RCC 7860 (cell line): ENCODE measurements at regions not wholly inside any gene's neighbourhood (a gene's known extent, or its start where the extent isn't known, plus 50 kb on each side); places are given as distances from the start of the nearest gene placed in this dataset.
"Not testable (repeated sequence)": the region's sequence is repeated elsewhere in the genome, so short reads cannot be mapped to it uniquely, and the experiment has no call there.

Experiments used
- DNase-seq: peaks from one replicate; pipeline ENCODE4 v3.0.0-alpha.2; 2015; ENCODE audit warnings: low spot score
- FAIRE-seq: peaks from 2 replicates; lab custom pipeline; 2012; peaks lifted over from hg19 to GRCh38; lab: Jason Lieb, UNC

GRCh38 chr14:30256627-30257026 lies 302.3 kb upstream of the G2E3 start:
- FAIRE-seq, result no peak
- DNase-seq, result no peak

- DNase-seq (no peak), FAIRE-seq (no peak)
Observed at GRCh38 chr14:30257946-30258661, 300.9 kb upstream of the G2E3 start.

DNA sequence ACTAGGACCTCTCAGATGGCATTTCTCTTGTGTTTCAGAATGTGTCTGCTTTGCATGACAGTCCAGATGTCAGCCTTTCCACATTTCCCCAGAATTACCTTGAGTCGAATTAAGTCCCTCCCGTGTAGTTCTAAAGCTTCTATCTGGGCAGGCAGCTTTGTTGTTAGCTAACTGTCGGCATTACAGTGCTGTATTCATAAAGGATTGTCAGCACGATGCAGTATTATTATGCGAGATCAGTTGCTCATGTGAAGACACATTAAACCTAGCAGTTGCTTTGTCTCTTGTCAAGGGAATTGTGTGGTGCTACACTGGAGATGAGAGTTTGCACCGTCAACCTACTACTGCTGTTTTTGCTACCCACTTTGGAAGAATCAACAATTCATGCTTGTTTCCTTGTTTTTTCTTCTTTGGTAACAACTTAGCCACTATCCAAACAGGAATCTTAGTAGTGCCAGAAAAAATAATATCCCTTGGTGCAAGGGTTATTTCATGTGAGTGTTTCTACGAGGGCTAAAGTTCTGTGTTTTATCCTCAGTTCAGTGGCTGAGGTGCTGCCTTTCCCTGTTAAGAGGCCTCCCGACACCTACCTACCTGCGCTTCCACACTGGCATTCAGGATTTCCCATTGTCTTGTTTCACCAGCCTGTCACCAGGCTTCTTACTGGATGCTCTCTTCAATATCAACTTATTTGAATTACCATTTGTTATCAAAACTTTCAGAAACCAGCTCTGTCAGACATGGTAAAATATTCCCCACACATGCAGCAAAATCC lies 297.9 kb upstream of the G2E3 start:
- DNase-seq (no peak), FAIRE-seq (no peak)

DNA sequence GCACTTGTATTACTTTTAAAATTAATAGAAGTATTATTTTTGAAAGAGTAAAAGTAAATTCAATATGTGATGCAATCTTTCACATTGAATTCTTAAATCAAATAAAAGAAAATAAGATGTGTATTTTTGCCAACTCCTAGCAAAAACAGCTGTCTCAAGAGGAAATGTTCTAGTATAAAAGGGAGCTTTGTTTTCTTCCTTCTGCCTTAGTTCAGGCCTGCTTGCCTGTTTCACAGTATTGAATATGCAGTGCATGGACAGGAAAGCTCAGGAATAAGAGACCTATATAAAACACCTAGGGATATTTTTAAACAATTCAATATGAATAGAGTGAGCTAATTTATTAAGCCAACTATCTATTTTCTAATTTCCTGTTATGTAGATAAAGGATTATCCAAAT lies 294.8 kb upstream of the G2E3 start:
- no peak for FAIRE-seq

GRCh38 chr14:30266290-30266689 lies 292.7 kb upstream of the G2E3 start:
- DNase-seq (no peak), FAIRE-seq (no peak)

More for the DNA sequence above, 294.8 kb upstream of the G2E3 start:
- no peak for DNase-seq

- FAIRE-seq, result no peak
Observed at GRCh38 chr14:30267141-30267540, 291.8 kb upstream of the G2E3 start.

GRCh38 chr14:30270200-30271161 lies 288.5 kb upstream of the G2E3 start:
- FAIRE-seq (no peak), DNase-seq (peak; percentile 11)

More at GRCh38 chr14:30267141-30267540, 291.8 kb upstream of the G2E3 start:
- no peak for DNase-seq

DNA sequence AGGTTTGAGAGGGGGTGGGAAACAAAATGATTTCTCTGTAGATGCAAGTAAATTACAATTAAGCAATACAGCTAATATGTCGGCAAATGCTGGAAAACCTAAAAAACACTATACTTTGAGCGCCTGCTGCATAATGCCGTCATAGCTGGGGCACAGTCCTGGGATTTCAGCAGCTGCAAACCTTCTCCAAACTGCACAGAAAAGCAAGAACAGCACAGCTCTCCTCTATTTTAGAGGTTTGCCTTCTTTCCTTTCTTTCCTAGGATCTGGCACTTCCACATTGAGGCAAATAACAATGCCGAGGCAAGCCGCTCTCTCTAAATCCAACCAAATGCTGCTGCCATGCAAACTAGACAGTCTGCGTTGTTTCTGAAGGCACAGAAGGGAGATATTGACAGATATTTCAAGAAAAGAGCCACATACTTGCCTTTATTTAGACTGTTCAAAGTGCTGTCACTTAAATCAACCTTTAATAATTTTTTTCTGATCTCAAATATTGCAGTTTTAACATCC lies 287.1 kb upstream of the G2E3 start:
- DNase-seq (no peak), FAIRE-seq (no peak)

DNA sequence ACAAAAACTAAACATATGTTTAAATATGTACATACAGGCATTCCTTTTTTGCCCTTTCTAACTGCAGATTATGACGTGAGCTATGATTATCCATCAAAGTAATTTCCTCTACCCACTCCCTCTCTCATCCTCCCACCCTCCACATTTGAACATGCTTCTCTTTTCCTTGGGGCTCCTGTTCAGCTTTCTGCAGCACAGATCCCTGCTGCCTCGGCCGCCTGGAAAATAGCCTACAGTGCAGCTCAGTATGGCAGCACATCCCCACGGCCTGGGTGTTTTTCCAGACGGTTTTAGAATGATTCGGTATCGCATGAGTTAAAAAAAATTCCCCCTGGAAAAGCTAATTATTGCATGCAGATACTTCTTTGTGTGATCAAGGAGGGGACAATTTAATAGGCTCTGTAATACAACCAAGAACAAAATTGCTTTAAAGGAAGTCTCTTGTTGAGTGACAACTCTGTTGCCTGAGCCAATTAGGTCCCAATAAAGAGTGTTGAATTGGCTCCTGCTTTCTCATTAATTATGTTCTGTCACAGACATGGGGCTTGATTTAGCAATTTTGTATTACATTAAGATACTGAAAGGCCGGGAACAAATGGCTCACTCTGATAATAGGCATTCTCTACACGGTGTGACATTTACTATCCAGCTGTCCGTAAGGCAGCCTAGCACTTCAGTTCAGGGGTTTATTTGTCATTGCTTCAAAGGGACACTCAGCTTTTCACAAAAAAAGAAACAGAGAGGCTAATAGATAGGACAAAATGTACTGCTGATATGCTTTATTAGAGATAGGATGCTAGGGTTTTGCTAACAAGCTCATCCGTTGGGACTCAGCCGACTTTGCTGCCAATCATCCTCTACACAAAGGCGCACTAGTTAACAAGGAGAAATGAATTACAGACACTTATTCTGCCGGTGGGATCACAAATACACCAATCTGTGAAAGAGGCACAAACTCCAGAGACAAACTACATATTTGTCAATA lies 285.8 kb upstream of the G2E3 start:
- FAIRE-seq, result no peak
- no peak for DNase-seq

- no peak for FAIRE-seq
Observed at GRCh38 chr14:30275604-30276003, 283.4 kb upstream of the G2E3 start.

GRCh38 chr14:30277268-30277667 lies 281.7 kb upstream of the G2E3 start:
- FAIRE-seq, result no peak
- DNase-seq, result no peak

More at GRCh38 chr14:30275604-30276003, 283.4 kb upstream of the G2E3 start:
- no peak for DNase-seq

- not testable (repeated sequence) for DNase-seq, FAIRE-seq
Observed at GRCh38 chr14:30278856-30279255, 280.1 kb upstream of the G2E3 start.

DNA sequence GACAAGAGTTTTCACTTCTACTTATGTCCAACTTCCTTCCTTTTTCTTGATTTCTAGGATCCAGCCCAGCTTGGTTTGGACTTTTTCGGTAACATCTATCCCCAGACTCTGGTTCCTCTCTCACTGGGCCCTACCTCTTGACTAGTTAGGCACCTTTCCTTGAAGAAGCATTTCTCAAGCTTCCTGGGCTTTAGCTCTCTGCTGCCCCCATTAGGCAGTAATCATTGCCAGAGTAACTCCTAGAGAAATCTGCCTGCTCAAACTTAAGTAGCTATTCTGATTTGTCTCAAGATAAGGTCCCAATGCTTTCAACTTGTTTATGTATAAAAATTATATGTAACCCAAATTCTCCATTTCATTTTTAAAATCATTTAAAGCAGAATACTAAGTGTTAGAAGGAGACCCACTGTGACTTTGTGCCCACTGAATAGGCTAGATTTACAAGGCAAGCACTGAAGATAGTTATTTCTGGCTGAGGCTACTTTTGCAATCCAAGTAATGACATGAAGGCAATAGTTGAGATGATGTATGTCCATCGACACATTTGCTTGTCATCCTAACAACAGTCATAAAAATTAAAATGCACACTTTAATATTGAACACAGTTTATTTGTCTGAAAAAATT lies 275.0 kb upstream of the G2E3 start:
- DNase-seq, result no peak
- no peak for FAIRE-seq

GRCh38 chr14:30284808-30285207 lies 274.1 kb upstream of the G2E3 start:
- no peak for FAIRE-seq
- DNase-seq, result no peak

- FAIRE-seq, result no peak
- no peak for DNase-seq
Observed at GRCh38 chr14:30287579-30288445, 271.1 kb upstream of the G2E3 start.

DNA sequence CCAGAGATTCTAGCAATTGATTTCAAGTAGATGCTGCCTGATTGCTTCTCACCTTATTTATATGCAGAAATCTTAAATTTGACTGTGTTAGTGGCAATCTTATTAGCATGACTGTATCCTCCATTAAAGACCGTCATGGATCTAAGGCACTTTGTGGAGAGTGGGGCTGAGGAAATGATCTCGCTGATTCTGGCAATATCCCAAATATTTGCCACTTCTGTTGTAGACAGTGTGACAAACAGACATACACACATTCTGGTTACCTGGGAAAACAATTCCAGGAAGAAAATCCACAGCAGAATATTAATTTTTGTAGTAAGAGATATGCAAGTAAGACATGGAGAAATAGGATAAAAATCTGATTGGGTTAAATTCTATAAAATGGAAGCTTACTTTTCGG lies 269.0 kb upstream of the G2E3 start:
- DNase-seq (no peak), FAIRE-seq (no peak)

- peak; percentile 11 for DNase-seq
- no peak for FAIRE-seq
Observed at GRCh38 chr14:30291216-30291615, 267.7 kb upstream of the G2E3 start.

- DNase-seq (no peak), FAIRE-seq (no peak)
Observed at GRCh38 chr14:30292541-30292940, 266.4 kb upstream of the G2E3 start.
